ENCODE measurements at regions not wholly inside any gene's neighbourhood (a gene's known extent, or its start where the extent isn't known, plus 50 kb on each side); places are given as distances from the start of the nearest gene placed in this dataset.
A peak's percentile ranks its signal among the peaks of the same experiment; 100 is the strongest.
"Not testable (repeated sequence)": the region's sequence is repeated elsewhere in the genome, so short reads cannot be mapped to it uniquely, and the experiment has no call there.

GRCh38 chr1:47683401-47683800 is 245.6 kb downstream of the FOXD2 start:
- DNase-seq (ENCODE audit: low read depth): no peak
- in situ Hi-C loops (cut with HindIII; ENCODE audit: low pct_unique_long_range_greater_than_20kb, low sequenced_read_pairs): no loop called here

- in situ Hi-C loops (cut with HindIII; ENCODE audit: low pct_unique_long_range_greater_than_20kb, low sequenced_read_pairs): no loop called here
- DNase-seq (ENCODE audit: low read depth): no peak
Observed at GRCh38 chr1:47684518-47684917, 246.7 kb downstream of the FOXD2 start.

- in situ Hi-C loops (cut with HindIII; ENCODE audit: low pct_unique_long_range_greater_than_20kb, low sequenced_read_pairs): no loop called here
- peak; percentile 68 for DNase-seq (ENCODE audit: low read depth)
Observed at GRCh38 chr1:47684964-47685762, 247.3 kb downstream of the FOXD2 start.

GRCh38 chr1:47685763-47686066 is 247.9 kb downstream of the FOXD2 start:
- no peak for DNase-seq (ENCODE audit: low read depth)
- in situ Hi-C loops (cut with HindIII; ENCODE audit: low pct_unique_long_range_greater_than_20kb, low sequenced_read_pairs): no loop called here

- in situ Hi-C loops (cut with HindIII; ENCODE audit: low pct_unique_long_range_greater_than_20kb, low sequenced_read_pairs): no loop called here
- DNase-seq (ENCODE audit: low read depth): no peak
Observed at GRCh38 chr1:47686731-47687630, 249.1 kb downstream of the FOXD2 start.

GRCh38 chr1:47687631-47688460 is 250.0 kb downstream of the FOXD2 start:
- in situ Hi-C loops (cut with HindIII; ENCODE audit: low pct_unique_long_range_greater_than_20kb, low sequenced_read_pairs): no loop called here

GRCh38 chr1:47688461-47689296 is 250.8 kb downstream of the FOXD2 start:
- in situ Hi-C loops (cut with HindIII; ENCODE audit: low pct_unique_long_range_greater_than_20kb, low sequenced_read_pairs): no loop called here
- DNase-seq (ENCODE audit: low read depth): no peak

More at GRCh38 chr1:47687631-47688460, 250.0 kb downstream of the FOXD2 start:
- no peak for DNase-seq (ENCODE audit: low read depth)

- DNase-seq (ENCODE audit: low read depth): no peak
- in situ Hi-C loops (cut with HindIII; ENCODE audit: low pct_unique_long_range_greater_than_20kb, low sequenced_read_pairs): no loop called here
Observed at GRCh38 chr1:47689894-47690293, 252.1 kb downstream of the FOXD2 start.

- in situ Hi-C loops (cut with HindIII; ENCODE audit: low pct_unique_long_range_greater_than_20kb, low sequenced_read_pairs): no loop called here
Observed at GRCh38 chr1:47690341-47691250, 252.8 kb downstream of the FOXD2 start.

GRCh38 chr1:47691293-47691692 is 253.4 kb downstream of the FOXD2 start:
- in situ Hi-C loops (cut with HindIII; ENCODE audit: low pct_unique_long_range_greater_than_20kb, low sequenced_read_pairs); DNase-seq (ENCODE audit: low read depth): not testable (repeated sequence)

More at GRCh38 chr1:47690341-47691250, 252.8 kb downstream of the FOXD2 start:
- DNase-seq (ENCODE audit: low read depth): no peak

- in situ Hi-C loops (cut with HindIII; ENCODE audit: low pct_unique_long_range_greater_than_20kb, low sequenced_read_pairs): no loop called here
- DNase-seq (ENCODE audit: low read depth): no peak
Observed at GRCh38 chr1:47692196-47692595, 254.4 kb downstream of the FOXD2 start.

- in situ Hi-C loops (cut with HindIII; ENCODE audit: low pct_unique_long_range_greater_than_20kb, low sequenced_read_pairs): no loop called here
- DNase-seq (ENCODE audit: low read depth): no peak
Observed at GRCh38 chr1:47693115-47693514, 255.3 kb downstream of the FOXD2 start.

- DNase-seq (ENCODE audit: low read depth): no peak
- in situ Hi-C loops (cut with HindIII; ENCODE audit: low pct_unique_long_range_greater_than_20kb, low sequenced_read_pairs): no loop called here
Observed at GRCh38 chr1:47694011-47694890, 256.4 kb downstream of the FOXD2 start.

GRCh38 chr1:47696404-47696736 is 258.5 kb downstream of the FOXD2 start:
- in situ Hi-C loops (cut with HindIII; ENCODE audit: low pct_unique_long_range_greater_than_20kb, low sequenced_read_pairs): no loop called here
- no peak for DNase-seq (ENCODE audit: low read depth)

- in situ Hi-C loops (cut with HindIII; ENCODE audit: low pct_unique_long_range_greater_than_20kb, low sequenced_read_pairs): no loop called here
Observed at GRCh38 chr1:47696737-47697441, 259.0 kb downstream of the FOXD2 start.

More at GRCh38 chr1:47696737-47697441, 259.0 kb downstream of the FOXD2 start:
- DNase-seq (ENCODE audit: low read depth): peak; percentile 73
